ENCODE measurements at regions not wholly inside any gene's neighbourhood (a gene's known extent, or its start where the extent isn't known, plus 50 kb on each side); places are given as distances from the start of the nearest gene placed in this dataset.

DNA sequence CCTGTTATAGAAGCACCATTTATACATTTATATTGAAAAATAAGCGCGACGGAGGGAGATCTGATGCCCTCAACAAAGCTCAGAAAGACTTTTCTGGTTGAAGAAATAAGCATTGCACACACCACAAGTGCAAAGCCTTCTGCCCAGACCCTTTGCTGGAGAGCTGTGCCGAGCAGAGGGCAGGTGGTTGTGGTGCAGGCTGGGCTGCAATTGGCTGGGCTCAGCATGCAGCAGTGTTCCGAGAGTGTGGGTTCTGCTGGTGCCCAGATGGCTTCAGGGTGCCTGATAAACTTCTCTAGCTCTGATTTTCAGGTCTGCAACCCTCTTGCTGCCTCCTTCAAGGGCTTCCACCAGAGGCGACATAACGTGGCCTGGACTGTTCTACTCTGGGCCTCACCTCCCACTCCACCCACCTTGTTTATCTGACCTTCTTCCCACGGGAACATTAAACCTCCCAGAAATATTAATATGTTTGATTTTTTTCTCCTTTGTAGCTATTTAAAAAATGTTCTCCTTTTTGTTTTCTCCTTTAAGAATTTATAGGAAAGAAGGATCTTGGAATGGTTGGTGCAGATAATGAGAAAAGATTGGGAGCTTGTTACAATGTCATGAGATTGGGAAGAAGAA is 113.6 kb upstream of the ITGA6 start:
- TF ChIP-seq, protein P1, sequence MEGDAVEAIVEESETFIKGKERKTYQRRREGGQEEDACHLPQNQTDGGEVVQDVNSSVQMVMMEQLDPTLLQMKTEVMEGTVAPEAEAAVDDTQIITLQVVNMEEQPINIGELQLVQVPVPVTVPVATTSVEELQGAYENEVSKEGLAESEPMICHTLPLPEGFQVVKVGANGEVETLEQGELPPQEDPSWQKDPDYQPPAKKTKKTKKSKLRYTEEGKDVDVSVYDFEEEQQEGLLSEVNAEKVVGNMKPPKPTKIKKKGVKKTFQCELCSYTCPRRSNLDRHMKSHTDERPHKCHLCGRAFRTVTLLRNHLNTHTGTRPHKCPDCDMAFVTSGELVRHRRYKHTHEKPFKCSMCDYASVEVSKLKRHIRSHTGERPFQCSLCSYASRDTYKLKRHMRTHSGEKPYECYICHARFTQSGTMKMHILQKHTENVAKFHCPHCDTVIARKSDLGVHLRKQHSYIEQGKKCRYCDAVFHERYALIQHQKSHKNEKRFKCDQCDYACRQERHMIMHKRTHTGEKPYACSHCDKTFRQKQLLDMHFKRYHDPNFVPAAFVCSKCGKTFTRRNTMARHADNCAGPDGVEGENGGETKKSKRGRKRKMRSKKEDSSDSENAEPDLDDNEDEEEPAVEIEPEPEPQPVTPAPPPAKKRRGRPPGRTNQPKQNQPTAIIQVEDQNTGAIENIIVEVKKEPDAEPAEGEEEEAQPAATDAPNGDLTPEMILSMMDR (conservative IDR thresholded peaks at IDR 0.05; ENCODE audit: low read depth, low read length): no peak
- TF ChIP-seq EZH2 (IDR thresholded peaks at IDR 0.05; ENCODE audit: borderline replicate concordance, low read depth, low read length, poor library complexity, severe bottlenecking): no peak
